Mesodermal cell (in vitro differentiated cells): ENCODE measurements at regions not wholly inside any gene's neighbourhood (a gene's known extent, or its start where the extent isn't known, plus 50 kb on each side); places are given as distances from the start of the nearest gene placed in this dataset.

Experiments
- H3K27ac ChIP-seq: 2 replicates; pipeline ENCODE4 v1.7.0; 2013; ENCODE audit warnings: mild to moderate bottlenecking, low read depth, low read length, moderate library complexity; ENCODE audit not compliant: severe bottlenecking
- H3K36me3 ChIP-seq: 2 replicates; pipeline ENCODE4 v1.7.1; 2013; ENCODE audit warnings: mild to moderate bottlenecking, low read length, moderate library complexity; ENCODE audit not compliant: control insufficient read depth, insufficient read depth
- H3K4me1 ChIP-seq: one replicate; pipeline ENCODE4 v1.7.1; 2013; ENCODE audit warnings: mild to moderate bottlenecking, low read length; ENCODE audit not compliant: insufficient read depth, control insufficient read depth, poor library complexity, severe bottlenecking
- H3K4me3 ChIP-seq: 2 replicates; pipeline ENCODE4 v1.7.0; 2013; ENCODE audit warnings: low read length, control low read depth, mild to moderate bottlenecking; ENCODE audit not compliant: insufficient read depth, poor library complexity, severe bottlenecking; ENCODE audit errors: extremely low read depth
- H3K9me3 ChIP-seq: 2 replicates; pipeline ENCODE4 v1.7.1; 2013; ENCODE audit warnings: mild to moderate bottlenecking, low read length, moderate library complexity; ENCODE audit not compliant: control insufficient read depth
- WGBS, 2 experiments: methylation state at CpG; one replicate each; pipeline ENCODE4 v1.1.5; 2013; ENCODE audit warnings: missing lambda C conversion rate in 2 of 2; ENCODE audit not compliant: insufficient coverage in 2 of 2; 5-methylcytosine and 5-hydroxymethylcytosine counted together

- H3K9me3 ChIP-seq, result no peaks in the 10 kb centered on the region
- no peak overlapping the region for H3K27ac ChIP-seq
- H3K4me3 ChIP-seq, result no peak overlapping the region
- WGBS, 2 experiments, result no CpG with 5 or more reads among the region's 4 CpGs
- H3K36me3 ChIP-seq, result no peaks in the 10 kb centered on the region
- H3K4me1 ChIP-seq, result no peaks in the 10 kb centered on the region
Measured at GRCh38 chr13:66117563-66117962, 1112.6 kb downstream of the PCDH9 start.

- Histone ChIP-seq H3K9me3 (no peaks in the 10 kb centered on the region), H3K27ac (no peak overlapping the region), H3K4me3 (no peak overlapping the region), H3K36me3 (no peaks in the 10 kb centered on the region), H3K4me1 (no peaks in the 10 kb centered on the region)
- 58% methylated on average over 1 of the region's 5 CpGs; no CpG with 5 or more reads in 1 of the 2 experiments for WGBS, 2 experiments
Measured at GRCh38 chr13:66113882-66114526, 1116.1 kb downstream of the PCDH9 start.

- H3K4me1 ChIP-seq, result no peaks in the 10 kb centered on the region
- H3K9me3 ChIP-seq, result no peaks in the 10 kb centered on the region
- no peaks in the 10 kb centered on the region for H3K36me3 ChIP-seq
- H3K4me3 ChIP-seq, result no peak overlapping the region
- no peak overlapping the region for H3K27ac ChIP-seq
Measured at GRCh38 chr13:66111628-66112027, 1118.5 kb downstream of the PCDH9 start.

GRCh38 chr13:66106246-66106645 lies 1123.9 kb downstream of the PCDH9 start:
- no peak overlapping the region for H3K27ac ChIP-seq
- H3K4me1 ChIP-seq, result no peaks in the 10 kb centered on the region
- H3K4me3 ChIP-seq, result no peak overlapping the region
- 100% methylated on average over 1 of the region's 2 CpGs for WGBS, 2 experiments
- H3K9me3 ChIP-seq, result no peaks in the 10 kb centered on the region
- H3K36me3 ChIP-seq, result no peaks in the 10 kb centered on the region

GRCh38 chr13:66102864-66103263 lies 1127.3 kb downstream of the PCDH9 start:
- Histone ChIP-seq H3K36me3 (no peaks in the 10 kb centered on the region), H3K4me1 (no peaks in the 10 kb centered on the region), H3K4me3 (no peak overlapping the region), H3K27ac (no peak overlapping the region), H3K9me3 (no peaks in the 10 kb centered on the region)
- WGBS, 2 experiments, result 100% methylated on average over 1 of the region's 3 CpGs; no CpG with 5 or more reads in 1 of the 2 experiments

GRCh38 chr13:66099825-66100224 lies 1130.3 kb downstream of the PCDH9 start:
- H3K4me3 ChIP-seq, result no peak overlapping the region
- no peaks in the 10 kb centered on the region for H3K36me3 ChIP-seq
- H3K4me1 ChIP-seq, result no peaks in the 10 kb centered on the region
- H3K27ac ChIP-seq, result no peak overlapping the region
- H3K9me3 ChIP-seq, result no peaks in the 10 kb centered on the region
- WGBS, 2 experiments, result 90% methylated on average over 5 of the region's 10 CpGs; no CpG with 5 or more reads in 1 of the 2 experiments

- Histone ChIP-seq H3K36me3 (no peaks in the 10 kb centered on the region), H3K9me3 (no peaks in the 10 kb centered on the region), H3K4me3 (no peak overlapping the region), H3K27ac (no peak overlapping the region), H3K4me1 (no peaks in the 10 kb centered on the region)
- 79% methylated on average over 2 of the region's 3 CpGs for whole genome bisulfite sequencing, 2 experiments
Measured at GRCh38 chr13:66098931-66099628, 1131.1 kb downstream of the PCDH9 start.

- Histone ChIP-seq H3K9me3 (peaks cover 3% of the 10 kb centered on the region), H3K36me3 (no peaks in the 10 kb centered on the region), H3K4me1 (no peaks in the 10 kb centered on the region), H3K4me3 (no peak overlapping the region), H3K27ac (no peak overlapping the region)
- WGBS, 2 experiments, result no CpG with 5 or more reads among the region's 1 CpG
Measured at GRCh38 chr13:66089711-66090110, 1140.4 kb downstream of the PCDH9 start.

GRCh38 chr13:66087269-66087710 lies 1142.8 kb downstream of the PCDH9 start:
- Histone ChIP-seq H3K36me3 (no peaks in the 10 kb centered on the region), H3K27ac (no peak overlapping the region), H3K4me3 (no peak overlapping the region), H3K4me1 (no peaks in the 10 kb centered on the region), H3K9me3 (no peaks in the 10 kb centered on the region)
- 100% methylated on average over 1 of the region's 2 CpGs for WGBS, 2 experiments

GRCh38 chr13:66077132-66077689 lies 1152.9 kb downstream of the PCDH9 start:
- Histone ChIP-seq H3K4me1 (no peaks in the 10 kb centered on the region), H3K9me3 (no peaks in the 10 kb centered on the region), H3K36me3 (no peaks in the 10 kb centered on the region), H3K27ac (no peak overlapping the region), H3K4me3 (no peak overlapping the region)

- 83% methylated on average over 1 to 3 of the region's 3 CpGs for WGBS, 2 experiments
- H3K4me1 ChIP-seq, result no peaks in the 10 kb centered on the region
- no peaks in the 10 kb centered on the region for H3K36me3 ChIP-seq
- H3K27ac ChIP-seq, result no peak overlapping the region
- no peaks in the 10 kb centered on the region for H3K9me3 ChIP-seq
- H3K4me3 ChIP-seq, result no peak overlapping the region
Measured at GRCh38 chr13:66076417-66076816, 1153.7 kb downstream of the PCDH9 start.
